H1 (cell line): ENCODE measurements at regions not wholly inside any gene's neighbourhood (a gene's known extent, or its start where the extent isn't known, plus 50 kb on each side); places are given as distances from the start of the nearest gene placed in this dataset.

Experiments
- MAFK ChIP-seq: IDR thresholded peaks from 2 replicates; pipeline ENCODE4 v1.6.1; 2012; ENCODE audit warnings: low read depth, mild to moderate bottlenecking, improper control_type of control experiment, low read length
- MAX ChIP-seq: IDR thresholded peaks from 2 replicates; pipeline ENCODE4 v1.6.1; 2012; ENCODE audit warnings: inconsistent platforms
- POLR2AphosphoS5 ChIP-seq: IDR thresholded peaks from 2 replicates; pipeline ENCODE4 v1.6.1; 2011; ENCODE audit warnings: low read depth, low read length

DNA sequence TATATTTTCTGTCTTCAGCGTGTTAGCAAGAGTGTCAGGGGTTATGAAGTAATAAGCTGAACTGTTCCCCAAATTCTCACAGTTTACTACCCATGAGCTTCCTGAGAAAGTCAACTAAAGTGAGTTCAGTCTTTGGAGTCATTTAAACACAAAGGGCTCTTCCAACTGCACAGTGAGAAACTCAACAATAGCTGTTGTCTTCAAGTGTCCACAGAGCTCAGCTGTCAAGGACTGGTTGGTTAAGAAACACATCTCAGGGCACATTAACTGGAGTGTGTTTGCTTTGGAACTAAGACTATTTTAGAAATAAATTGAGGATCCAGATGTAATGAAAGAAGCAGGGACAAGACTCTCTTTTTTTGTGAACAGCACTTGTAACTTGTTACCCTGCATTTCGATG is 241.4 kb upstream of the SOX4 start:
- TF ChIP-seq POLR2AphosphoS5 (no peak), MAX (no peak), MAFK (no peak)
